Fibroblast of pulmonary artery (primary cell): ENCODE measurements at regions not wholly inside any gene's neighbourhood (a gene's known extent, or its start where the extent isn't known, plus 50 kb on each side); places are given as distances from the start of the nearest gene placed in this dataset.

Source experiments
- DNase-seq: peaks from one replicate; pipeline ENCODE4 v3.0.0-alpha.2; 2010; ENCODE audit warnings: low read depth
- H3K4me3 ChIP-seq: replicated peaks from 2 replicates; pipeline ENCODE4 v1.5.1; 2011; ENCODE audit warnings: low read depth, mild to moderate bottlenecking, control low read depth, low read length, moderate library complexity
- TF ChIP-seq, protein P1 (sequence below): IDR thresholded peaks from 2 replicates; pipeline ENCODE4 v1.5.1; 2011; ENCODE audit warnings: mild to moderate bottlenecking, control low read depth, low read length, inconsistent platforms; ENCODE audit errors: missing control alignments

- H3K4me3 ChIP-seq = no peak overlapping the region
- no peak for DNase-seq
- TF ChIP-seq, protein P1, sequence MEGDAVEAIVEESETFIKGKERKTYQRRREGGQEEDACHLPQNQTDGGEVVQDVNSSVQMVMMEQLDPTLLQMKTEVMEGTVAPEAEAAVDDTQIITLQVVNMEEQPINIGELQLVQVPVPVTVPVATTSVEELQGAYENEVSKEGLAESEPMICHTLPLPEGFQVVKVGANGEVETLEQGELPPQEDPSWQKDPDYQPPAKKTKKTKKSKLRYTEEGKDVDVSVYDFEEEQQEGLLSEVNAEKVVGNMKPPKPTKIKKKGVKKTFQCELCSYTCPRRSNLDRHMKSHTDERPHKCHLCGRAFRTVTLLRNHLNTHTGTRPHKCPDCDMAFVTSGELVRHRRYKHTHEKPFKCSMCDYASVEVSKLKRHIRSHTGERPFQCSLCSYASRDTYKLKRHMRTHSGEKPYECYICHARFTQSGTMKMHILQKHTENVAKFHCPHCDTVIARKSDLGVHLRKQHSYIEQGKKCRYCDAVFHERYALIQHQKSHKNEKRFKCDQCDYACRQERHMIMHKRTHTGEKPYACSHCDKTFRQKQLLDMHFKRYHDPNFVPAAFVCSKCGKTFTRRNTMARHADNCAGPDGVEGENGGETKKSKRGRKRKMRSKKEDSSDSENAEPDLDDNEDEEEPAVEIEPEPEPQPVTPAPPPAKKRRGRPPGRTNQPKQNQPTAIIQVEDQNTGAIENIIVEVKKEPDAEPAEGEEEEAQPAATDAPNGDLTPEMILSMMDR = no peak
Observed at GRCh38 chr4:173909294-173909693, 374.2 kb downstream of the FBXO8 start.

DNA sequence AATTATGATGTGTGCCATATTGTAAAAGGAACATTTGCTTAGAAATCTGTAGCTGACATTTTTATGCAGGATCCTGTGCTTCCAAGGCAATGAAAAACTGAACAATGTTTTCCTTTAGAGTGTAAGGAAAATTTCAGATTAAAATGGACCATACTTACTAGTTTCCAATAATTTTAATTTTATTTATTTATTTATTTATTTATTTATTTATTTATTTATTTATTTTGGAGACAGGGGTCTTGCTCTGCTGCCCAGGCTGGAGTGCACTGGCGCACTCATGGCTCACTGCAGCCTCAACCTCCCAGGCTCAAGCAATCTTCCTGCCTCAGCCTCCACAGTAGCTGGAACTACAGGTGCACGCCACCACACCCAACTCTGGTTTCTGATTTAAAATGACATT is 369.8 kb upstream of the HAND2 start:
- no peak overlapping the region for H3K4me3 ChIP-seq
- TF ChIP-seq, protein P1 = no peak
- DNase-seq = no peak

DNA sequence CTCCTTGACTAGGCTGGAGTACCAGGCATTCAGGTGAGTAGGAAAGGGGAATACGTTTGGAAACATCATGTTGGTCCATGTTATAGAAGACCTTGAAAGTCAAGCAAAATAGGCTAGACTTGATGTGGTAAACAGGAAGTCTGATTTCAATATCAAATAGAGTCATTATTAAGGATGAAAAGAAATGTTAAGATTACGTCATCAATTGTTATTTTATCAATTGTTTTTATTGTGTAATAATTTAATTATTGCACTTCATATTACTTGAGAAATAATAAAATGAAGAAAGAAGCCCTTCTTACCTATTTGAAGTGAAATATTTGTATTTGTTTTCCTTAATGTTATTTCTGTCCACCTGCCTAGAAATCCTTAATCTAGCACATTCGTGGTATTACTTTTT is 361.0 kb upstream of the HAND2 start:
- no peak for DNase-seq
- H3K4me3 ChIP-seq = no peak overlapping the region
- TF ChIP-seq, protein P1 = no peak

- no peak overlapping the region for H3K4me3 ChIP-seq
- TF ChIP-seq, protein P1 = no peak
- DNase-seq = no peak
Observed at GRCh38 chr4:173883821-173884220, 353.8 kb upstream of the HAND2 start.

DNA sequence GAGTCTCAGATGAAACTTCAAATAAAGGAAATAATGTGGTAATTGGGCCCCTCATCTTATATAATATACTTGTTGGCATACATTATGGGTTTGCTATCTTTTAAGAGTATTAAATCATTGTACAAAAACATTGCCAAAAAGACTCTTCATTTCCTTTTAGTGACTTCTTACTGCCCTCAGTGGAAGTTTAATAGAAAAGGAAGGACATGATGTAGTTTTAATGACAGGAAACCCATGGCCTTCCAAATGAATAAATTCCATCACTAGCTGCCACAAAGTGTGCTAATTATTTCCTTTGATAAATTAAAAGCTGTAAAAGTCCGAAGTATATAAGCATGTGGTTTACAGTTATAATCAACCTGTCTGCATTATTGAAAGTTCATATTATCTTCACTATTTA is 350.9 kb upstream of the HAND2 start:
- H3K4me3 ChIP-seq = no peak overlapping the region
- no peak for DNase-seq
- TF ChIP-seq, protein P1 = no peak

DNA sequence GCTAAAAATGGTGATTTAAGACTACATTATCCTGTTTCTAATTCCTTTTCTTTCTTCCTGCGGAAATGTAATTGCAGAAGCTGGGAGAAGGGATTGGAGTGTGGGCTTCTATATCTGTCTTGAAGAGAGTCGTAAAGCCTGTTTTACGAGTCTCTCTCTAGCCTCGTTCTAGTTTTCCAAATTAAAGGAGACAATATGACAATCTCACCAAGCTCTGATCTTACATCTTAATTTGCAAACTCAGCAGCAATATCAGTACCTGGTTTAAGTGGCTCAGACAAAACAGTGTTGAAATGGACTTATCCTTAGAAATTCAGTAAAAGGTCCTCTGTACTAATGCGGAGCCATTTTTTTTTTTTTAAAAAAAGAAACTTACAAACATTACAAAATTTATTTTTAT is 349.5 kb upstream of the HAND2 start:
- H3K4me3 ChIP-seq = no peak overlapping the region
- DNase-seq = no peak
- TF ChIP-seq, protein P1 = no peak

- TF ChIP-seq, protein P1 = no peak
- peak; percentile 93 for DNase-seq
- no peak overlapping the region for H3K4me3 ChIP-seq
Observed at GRCh38 chr4:173878701-173879100, 348.7 kb upstream of the HAND2 start.
